Thyroid gland (tissue), 4 donors: ENCODE measurements at regions not wholly inside any gene's neighbourhood (a gene's known extent, or its start where the extent isn't known, plus 50 kb on each side); places are given as distances from the start of the nearest gene placed in this dataset.
"Not testable (repeated sequence)": the region's sequence is repeated elsewhere in the genome, so short reads cannot be mapped to it uniquely, and the experiment has no call there.

ENCODE experiments used
- DNase-seq, 2 donors: peaks; one replicate each; pipeline ENCODE4 v3.0.0-alpha.2; 2019
- H3K27ac ChIP-seq, 3 donors: fragments of 200-600 bp; sonication (generic); 1 replicate in 2 of 3; 2 replicates in 1 of 3; pipeline ENCODE4 v1.5.1; 2016 to 2019; ENCODE audit warnings: mild to moderate bottlenecking in 1 of 3, moderate library complexity in 1 of 3
- H3K27me3 ChIP-seq: fragments of 200-600 bp; sonication (generic); one replicate; pipeline ENCODE4 v1.5.1; 2019
- H3K36me3 ChIP-seq, 2 donors: fragments of 200-600 bp; sonication (generic); one replicate each; pipeline ENCODE4 v1.5.1; 2016 to 2019
- H3K4me1 ChIP-seq, 2 donors: fragments of 200-600 bp; sonication (generic); one replicate each; pipeline ENCODE4 v1.5.1; 2017 to 2019
- H3K4me3 ChIP-seq, 3 donors: fragments of 200-600 bp; sonication (generic); replicated peaks in 1 of 3; 1 replicate in 2 of 3; 2 replicates in 1 of 3; pipeline ENCODE4 v1.5.1; 2016; ENCODE audit warnings: mild to moderate bottlenecking in 1 of 3
- H3K9me3 ChIP-seq: fragments of 200-600 bp; sonication (generic); one replicate; pipeline ENCODE4 v1.5.1; 2017
- WGBS, 2 donors: methylation state at CpG; one replicate each; pipeline ENCODE4 v1.1.5; 2017; 5-methylcytosine and 5-hydroxymethylcytosine counted together
- intact Hi-C: fragments of 100-400 bp; cut with DNase I; formaldehyde crosslinking; loops from one replicate; pipeline ENCODE4 v1.15.1; 2023

GRCh38 chr1:88110-88509 is 363.4 kb downstream of the OR4F29 start:
- DNase-seq, H3K4me3 ChIP-seq, H3K36me3 ChIP-seq, H3K9me3 ChIP-seq, H3K27ac ChIP-seq, H3K27me3 ChIP-seq, intact Hi-C loops, H3K4me1 ChIP-seq: not testable (repeated sequence)
- WGBS, 2 donors: 85% methylated on average over 7 of the region's 9 CpGs; no CpG with 5 or more reads in 1 of the 2 donors

GRCh38 chr1:79152-79551 is 372.3 kb downstream of the OR4F29 start:
- H3K4me3 ChIP-seq, H3K27ac ChIP-seq, H3K27me3 ChIP-seq, H3K9me3 ChIP-seq, H3K36me3 ChIP-seq, H3K4me1 ChIP-seq, intact Hi-C loops, DNase-seq: not testable (repeated sequence)
- WGBS, 2 donors: no CpG with 5 or more reads among the region's 3 CpGs

GRCh38 chr1:65119-65518 is 386.4 kb downstream of the OR4F29 start, which contains the start of gene OR4F5:
OR4F5 (plus strand) TSS chr1:65419.
- intact Hi-C loops: not testable (repeated sequence)
- WGBS, 2 donors: no CpG with 5 or more reads among the region's 2 CpGs

GRCh38 chr1:56014-56531 is 395.4 kb downstream of the OR4F29 start:
- WGBS, 2 donors: 65 to 80% methylated on average over 2 to 3 of the region's 3 CpGs
- H3K4me3 ChIP-seq, H3K4me1 ChIP-seq, H3K9me3 ChIP-seq, H3K36me3 ChIP-seq, DNase-seq, H3K27ac ChIP-seq, intact Hi-C loops, H3K27me3 ChIP-seq: not testable (repeated sequence)

More at GRCh38 chr1:65119-65518, 386.4 kb downstream of the OR4F29 start, which contains the start of gene OR4F5:
- not testable (repeated sequence) for H3K4me1 ChIP-seq, H3K4me3 ChIP-seq, H3K27me3 ChIP-seq, H3K27ac ChIP-seq, H3K36me3 ChIP-seq, DNase-seq, H3K9me3 ChIP-seq

GRCh38 chr1:53182-53581 is 398.3 kb downstream of the OR4F29 start:
- H3K4me3 ChIP-seq, H3K9me3 ChIP-seq, H3K27ac ChIP-seq, H3K4me1 ChIP-seq, H3K27me3 ChIP-seq, H3K36me3 ChIP-seq, intact Hi-C loops, DNase-seq: not testable (repeated sequence)
- WGBS, 2 donors: no CpG with 5 or more reads among the region's 1 CpG

- intact Hi-C loops, H3K4me1 ChIP-seq, H3K27me3 ChIP-seq, H3K27ac ChIP-seq, H3K4me3 ChIP-seq, H3K9me3 ChIP-seq, H3K36me3 ChIP-seq, DNase-seq: not testable (repeated sequence)
- no CpG with 5 or more reads among the region's 2 CpGs for WGBS, 2 donors
Measured at GRCh38 chr1:41965-42466, 409.5 kb downstream of the OR4F29 start.

GRCh38 chr1:41197-41596 is 410.3 kb downstream of the OR4F29 start:
- H3K4me1 ChIP-seq, H3K27me3 ChIP-seq, H3K9me3 ChIP-seq, H3K4me3 ChIP-seq, H3K27ac ChIP-seq, DNase-seq, intact Hi-C loops, H3K36me3 ChIP-seq: not testable (repeated sequence)

- H3K27me3 ChIP-seq, H3K4me3 ChIP-seq, H3K27ac ChIP-seq, intact Hi-C loops, DNase-seq, H3K4me1 ChIP-seq, H3K9me3 ChIP-seq, H3K36me3 ChIP-seq: not testable (repeated sequence)
- no CpG with 5 or more reads among the region's 52 CpGs for WGBS, 2 donors
Measured at GRCh38 chr1:29183-29582, 422.3 kb downstream of the OR4F29 start.

- 100% methylated on average over 6 of the region's 12 CpGs; no CpG with 5 or more reads in 1 of the 2 donors for WGBS, 2 donors
- H3K9me3 ChIP-seq, H3K4me1 ChIP-seq, intact Hi-C loops, H3K4me3 ChIP-seq, H3K27ac ChIP-seq, H3K36me3 ChIP-seq, H3K27me3 ChIP-seq: not testable (repeated sequence)
- peak; percentile 0 to 3 for DNase-seq
Measured at GRCh38 chr1:17298-17697, 434.2 kb downstream of the OR4F29 start.

GRCh38 chr1:16025-16424 is 435.5 kb downstream of the OR4F29 start:
- H3K4me3 ChIP-seq, H3K27me3 ChIP-seq, H3K36me3 ChIP-seq, H3K9me3 ChIP-seq, intact Hi-C loops, H3K4me1 ChIP-seq, H3K27ac ChIP-seq: not testable (repeated sequence)
- no CpG with 5 or more reads among the region's 6 CpGs for WGBS, 2 donors
- peak in 1 of 2 donors; percentile 1 for DNase-seq

GRCh38 chr1:9941-10717 is 441.3 kb downstream of the OR4F29 start:
- H3K27me3 ChIP-seq, H3K4me3 ChIP-seq, H3K9me3 ChIP-seq, H3K27ac ChIP-seq, intact Hi-C loops, H3K4me1 ChIP-seq, H3K36me3 ChIP-seq: not testable (repeated sequence)
- no CpG with 5 or more reads among the region's 37 CpGs for WGBS, 2 donors
- DNase-seq: peak; percentile 13 to 42
